SKM-1 treated with dmso at 0.1 percent for 144 hours (cell line): ENCODE measurements at regions not wholly inside any gene's neighbourhood (a gene's known extent, or its start where the extent isn't known, plus 50 kb on each side); places are given as distances from the start of the nearest gene placed in this dataset.
"Not testable (repeated sequence)": the region's sequence is repeated elsewhere in the genome, so short reads cannot be mapped to it uniquely, and the experiment has no call there.

ENCODE experiments used
- DNase-seq: peaks from one replicate; lab custom pipeline; 2025; ENCODE audit not compliant: unreplicated experiment; lab: John Stamatoyannopoulos, UW

GRCh38 chr12:78269620-78270019 is 438.9 kb downstream of the NAV3 start:
- DNase-seq: no peak

- DNase-seq: no peak
These were observed 440.9 kb downstream of the NAV3 start for GRCh38 chr12:78271546-78271945.

- no peak for DNase-seq
These were observed 445.2 kb downstream of the NAV3 start for GRCh38 chr12:78275886-78276285.

GRCh38 chr12:78278706-78279190 is 448.1 kb downstream of the NAV3 start:
- no peak for DNase-seq

- DNase-seq: no peak
These were observed 448.9 kb downstream of the NAV3 start for GRCh38 chr12:78279567-78279966.

GRCh38 chr12:78281102-78281501 is 450.4 kb downstream of the NAV3 start:
- DNase-seq: not testable (repeated sequence)

- no peak for DNase-seq
These were observed 453.7 kb downstream of the NAV3 start for GRCh38 chr12:78284417-78284816.

- no peak for DNase-seq
These were observed 460.1 kb downstream of the NAV3 start for GRCh38 chr12:78290606-78291345.

GRCh38 chr12:78293059-78293686 is 462.5 kb downstream of the NAV3 start:
- DNase-seq: no peak

GRCh38 chr12:78301282-78301681 is 470.6 kb downstream of the NAV3 start:
- DNase-seq: not testable (repeated sequence)

GRCh38 chr12:78305808-78306207 is 475.1 kb downstream of the NAV3 start:
- no peak for DNase-seq

- DNase-seq: no peak
These were observed 475.5 kb downstream of the NAV3 start for GRCh38 chr12:78306236-78306635.

- no peak for DNase-seq
These were observed 478.0 kb downstream of the NAV3 start for GRCh38 chr12:78308701-78309100.

GRCh38 chr12:78315028-78315427 is 484.3 kb downstream of the NAV3 start:
- DNase-seq: no peak

GRCh38 chr12:78316136-78316535 is 485.4 kb downstream of the NAV3 start:
- no peak for DNase-seq

GRCh38 chr12:78316631-78317468 is 486.2 kb downstream of the NAV3 start:
- no peak for DNase-seq

GRCh38 chr12:78321696-78322095 is 491.0 kb downstream of the NAV3 start:
- no peak for DNase-seq

GRCh38 chr12:78323226-78323625 is 492.5 kb downstream of the NAV3 start:
- no peak for DNase-seq

- no peak for DNase-seq
These were observed 493.5 kb downstream of the NAV3 start for GRCh38 chr12:78324234-78324633.

- no peak for DNase-seq
These were observed 497.8 kb downstream of the NAV3 start for GRCh38 chr12:78328524-78328923.

- DNase-seq: no peak
These were observed 499.4 kb downstream of the NAV3 start for GRCh38 chr12:78330131-78330530.

GRCh38 chr12:78331181-78331580 is 500.5 kb downstream of the NAV3 start:
- no peak for DNase-seq
